WTC11 (cell line): ENCODE measurements at regions not wholly inside any gene's neighbourhood (a gene's known extent, or its start where the extent isn't known, plus 50 kb on each side); places are given as distances from the start of the nearest gene placed in this dataset.

Source experiments
- ATAC-seq: fragments of 200-7000 bp; cut with Tn5 transposase; 2 replicates; pipeline ENCODE4 v1.10.0; 2021; ENCODE audit warnings: mild to moderate bottlenecking, moderate library complexity
- CTCF ChIA-PET: fragments of 300-600 bp; sonication (Branson Sonifier 250); formaldehyde crosslinking; loops from one replicate; lab custom pipeline; 2021; ENCODE audit warnings: antibody characterized with exemption; lab: Charles Lee
- POLR2A ChIA-PET: fragments of 350-600 bp; sonication (Branson Sonifier 250); formaldehyde crosslinking; loops from one replicate; lab custom pipeline; 2021; ENCODE audit warnings: antibody characterized with exemption; lab: Charles Lee
- DNase-seq: peaks from one replicate; pipeline ENCODE4 v3.0.0; 2021; ENCODE audit warnings: low spot score
- H3K27ac Mint-ChIP-seq: 2 replicates; pipeline ENCODE4 v1.8.0; 2021; ENCODE audit warnings: mixed read lengths
- H3K27me3 Mint-ChIP-seq: 2 replicates; pipeline ENCODE4 v1.8.0; 2021; ENCODE audit warnings: low read depth, mild to moderate bottlenecking, moderate library complexity, mixed read lengths
- H3K36me3 Mint-ChIP-seq: 2 replicates; pipeline ENCODE4 v1.8.0; 2021; ENCODE audit warnings: mixed read lengths
- H3K4me1 Mint-ChIP-seq: 2 replicates; pipeline ENCODE4 v1.8.0; 2022; ENCODE audit warnings: mixed read lengths
- H3K4me3 Mint-ChIP-seq: 2 replicates; pipeline ENCODE4 v1.8.0; 2021; ENCODE audit warnings: mild to moderate bottlenecking, moderate library complexity, mixed read lengths
- H3K9me3 Mint-ChIP-seq: 2 replicates; pipeline ENCODE4 v1.8.0; 2021; ENCODE audit warnings: mixed read lengths
- ATF1 ChIP-seq: sonication (generic); formaldehyde crosslinking; IDR thresholded peaks from 2 replicates; pipeline ENCODE4 v1.8.1; 2023; ENCODE audit warnings: mild to moderate bottlenecking, moderate library complexity, missing genetic modification reagents
- E2F5 ChIP-seq: sonication (generic); formaldehyde crosslinking; IDR thresholded peaks from 2 replicates; pipeline ENCODE4 v1.8.1; 2022; ENCODE audit warnings: mild to moderate bottlenecking, moderate library complexity, missing genetic modification reagents
- FOXJ3 ChIP-seq: sonication (generic); formaldehyde crosslinking; IDR thresholded peaks from 2 replicates; pipeline ENCODE4 v1.9.0; 2021; ENCODE audit warnings: missing genetic modification reagents, mild to moderate bottlenecking, borderline replicate concordance
- GTF2I ChIP-seq: fragments of 250-450 bp; sonication (Bioruptor Pico); conservative IDR thresholded peaks from 2 replicates; pipeline ENCODE4 v1.4.0; 2021; ENCODE audit warnings: mild to moderate bottlenecking
- MYBL2 ChIP-seq: sonication (generic); formaldehyde crosslinking; IDR thresholded peaks from 2 replicates; pipeline ENCODE4 v1.8.1; 2023; ENCODE audit warnings: mild to moderate bottlenecking, moderate library complexity, missing genetic modification reagents
- OVOL2 ChIP-seq: fragments of 250-450 bp; sonication (Bioruptor Pico); IDR thresholded peaks from 2 replicates; pipeline ENCODE4 v1.9.0; 2021; ENCODE audit warnings: mild to moderate bottlenecking, borderline replicate concordance
- SMAD3 ChIP-seq: sonication (generic); formaldehyde crosslinking; IDR thresholded peaks from 2 replicates; pipeline ENCODE4 v1.8.0; 2022; ENCODE audit warnings: missing genetic modification reagents, mild to moderate bottlenecking, borderline replicate concordance
- ZNF263 ChIP-seq: sonication (generic); formaldehyde crosslinking; IDR thresholded peaks from 2 replicates; pipeline ENCODE4 v1.8.1; 2022; ENCODE audit warnings: low read depth, mild to moderate bottlenecking, moderate library complexity, missing genetic modification reagents
- ZNF281 ChIP-seq: sonication (generic); formaldehyde crosslinking; IDR thresholded peaks from 2 replicates; pipeline ENCODE4 v1.8.0; 2023; ENCODE audit warnings: mild to moderate bottlenecking, missing genetic modification reagents
- ZNF396 ChIP-seq: fragments of 250-450 bp; sonication (Bioruptor Pico); IDR thresholded peaks from 2 replicates; pipeline ENCODE4 v1.8.0; 2021; ENCODE audit warnings: mild to moderate bottlenecking, moderate library complexity, borderline replicate concordance
- ZNF416 ChIP-seq: fragments of 250-450 bp; sonication (Bioruptor Pico); IDR thresholded peaks from 2 replicates; pipeline ENCODE4 v1.9.0; 2021; ENCODE audit warnings: mild to moderate bottlenecking, inconsistent platforms
- ZNF425 ChIP-seq: fragments of 250-450 bp; sonication (Bioruptor Pico); conservative IDR thresholded peaks from 2 replicates; pipeline ENCODE4 v1.9.0; 2021; ENCODE audit warnings: mild to moderate bottlenecking
- TF ChIP-seq, protein P1 (sequence below): sonication (generic); formaldehyde crosslinking; IDR thresholded peaks from 2 replicates; pipeline ENCODE4 v1.8.1; 2023; ENCODE audit warnings: mild to moderate bottlenecking, missing genetic modification reagents, moderate library complexity
- TF ChIP-seq, protein P2 (sequence below): sonication (generic); formaldehyde crosslinking; IDR thresholded peaks from 2 replicates; pipeline ENCODE4 v1.8.1; 2023; ENCODE audit warnings: mild to moderate bottlenecking, moderate library complexity, missing genetic modification reagents
- TF ChIP-seq, protein P3 (sequence below): fragments of 250-450 bp; sonication (Bioruptor Pico); IDR thresholded peaks from 2 replicates; pipeline ENCODE4 v2.1.2; 2022; ENCODE audit warnings: mild to moderate bottlenecking, moderate library complexity
- TF ChIP-seq, protein P4 (sequence below): sonication (generic); formaldehyde crosslinking; IDR thresholded peaks from 2 replicates; pipeline ENCODE4 v1.8.0; 2023; ENCODE audit warnings: missing genetic modification reagents, mild to moderate bottlenecking, borderline replicate concordance
- TF ChIP-seq, protein P5 (sequence below): sonication (generic); formaldehyde crosslinking; conservative IDR thresholded peaks from 2 replicates; pipeline ENCODE4 v1.8.1; 2023; ENCODE audit warnings: mild to moderate bottlenecking, low read depth, missing genetic modification reagents, moderate library complexity
- TF ChIP-seq, protein P6 (sequence below): fragments of 250-450 bp; sonication (Bioruptor Pico); IDR thresholded peaks from 2 replicates; pipeline ENCODE4 v1.9.0; 2021; ENCODE audit warnings: mild to moderate bottlenecking

GRCh38 chr22:49292909-49293308, 534.8 kb downstream of the BRD1 start:
- Mint-ChIP-seq H3K9me3 (peaks cover 26% of the 10 kb centered on the region), H3K27ac (no peak overlapping the region), H3K4me1 (peaks cover 21% of the 10 kb centered on the region), H3K27me3 (peaks cover 13% of the 10 kb centered on the region), H3K4me3 (no peak overlapping the region), H3K36me3 (peaks cover 16% of the 10 kb centered on the region)
- ChIA-PET POLR2A (no interaction called here), CTCF (interaction anchor here (2.3 kb wide), 1 partner anchor 12 kb away, joined by 9 read pairs; no protein-coding TSS in a partner anchor)
- ATAC-seq (no peak), DNase-seq (no peak)
- TF ChIP-seq SMAD3 (CRISPR knock-in tag) (no peak), FOXJ3 (CRISPR knock-in tag) (no peak), ZNF425 (CRISPR knock-in tag) (no peak), OVOL2 (CRISPR knock-in tag) (no peak), ZNF281 (CRISPR knock-in tag) (no peak), ZNF396 (CRISPR knock-in tag) (no peak), ATF1 (CRISPR knock-in tag) (no peak), ZNF263 (no peak), MYBL2 (CRISPR knock-in tag) (no peak), GTF2I (no peak), ZNF416 (CRISPR knock-in tag) (no peak), E2F5 (CRISPR knock-in tag) (no peak)
- TF ChIP-seq, protein P1, sequence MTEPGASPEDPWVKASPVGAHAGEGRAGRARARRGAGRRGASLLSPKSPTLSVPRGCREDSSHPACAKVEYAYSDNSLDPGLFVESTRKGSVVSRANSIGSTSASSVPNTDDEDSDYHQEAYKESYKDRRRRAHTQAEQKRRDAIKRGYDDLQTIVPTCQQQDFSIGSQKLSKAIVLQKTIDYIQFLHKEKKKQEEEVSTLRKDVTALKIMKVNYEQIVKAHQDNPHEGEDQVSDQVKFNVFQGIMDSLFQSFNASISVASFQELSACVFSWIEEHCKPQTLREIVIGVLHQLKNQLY (CRISPR knock-in tag) = no peak
- TF ChIP-seq, protein P2, sequence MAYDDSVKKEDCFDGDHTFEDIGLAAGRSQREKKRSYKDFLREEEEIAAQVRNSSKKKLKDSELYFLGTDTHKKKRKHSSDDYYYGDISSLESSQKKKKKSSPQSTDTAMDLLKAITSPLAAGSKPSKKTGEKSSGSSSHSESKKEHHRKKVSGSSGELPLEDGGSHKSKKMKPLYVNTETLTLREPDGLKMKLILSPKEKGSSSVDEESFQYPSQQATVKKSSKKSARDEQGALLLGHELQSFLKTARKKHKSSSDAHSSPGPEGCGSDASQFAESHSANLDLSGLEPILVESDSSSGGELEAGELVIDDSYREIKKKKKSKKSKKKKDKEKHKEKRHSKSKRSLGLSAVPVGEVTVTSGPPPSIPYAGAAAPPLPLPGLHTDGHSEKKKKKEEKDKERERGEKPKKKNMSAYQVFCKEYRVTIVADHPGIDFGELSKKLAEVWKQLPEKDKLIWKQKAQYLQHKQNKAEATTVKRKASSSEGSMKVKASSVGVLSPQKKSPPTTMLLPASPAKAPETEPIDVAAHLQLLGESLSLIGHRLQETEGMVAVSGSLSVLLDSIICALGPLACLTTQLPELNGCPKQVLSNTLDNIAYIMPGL = no peak
- TF ChIP-seq, protein P3, sequence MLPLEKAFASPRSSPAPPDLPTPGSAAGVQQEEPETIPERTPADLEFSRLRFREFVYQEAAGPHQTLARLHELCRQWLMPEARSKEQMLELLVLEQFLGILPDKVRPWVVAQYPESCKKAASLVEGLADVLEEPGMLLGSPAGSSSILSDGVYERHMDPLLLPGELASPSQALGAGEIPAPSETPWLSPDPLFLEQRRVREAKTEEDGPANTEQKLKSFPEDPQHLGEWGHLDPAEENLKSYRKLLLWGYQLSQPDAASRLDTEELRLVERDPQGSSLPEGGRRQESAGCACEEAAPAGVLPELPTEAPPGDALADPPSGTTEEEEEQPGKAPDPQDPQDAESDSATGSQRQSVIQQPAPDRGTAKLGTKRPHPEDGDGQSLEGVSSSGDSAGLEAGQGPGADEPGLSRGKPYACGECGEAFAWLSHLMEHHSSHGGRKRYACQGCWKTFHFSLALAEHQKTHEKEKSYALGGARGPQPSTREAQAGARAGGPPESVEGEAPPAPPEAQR = no peak
- TF ChIP-seq, protein P4, sequence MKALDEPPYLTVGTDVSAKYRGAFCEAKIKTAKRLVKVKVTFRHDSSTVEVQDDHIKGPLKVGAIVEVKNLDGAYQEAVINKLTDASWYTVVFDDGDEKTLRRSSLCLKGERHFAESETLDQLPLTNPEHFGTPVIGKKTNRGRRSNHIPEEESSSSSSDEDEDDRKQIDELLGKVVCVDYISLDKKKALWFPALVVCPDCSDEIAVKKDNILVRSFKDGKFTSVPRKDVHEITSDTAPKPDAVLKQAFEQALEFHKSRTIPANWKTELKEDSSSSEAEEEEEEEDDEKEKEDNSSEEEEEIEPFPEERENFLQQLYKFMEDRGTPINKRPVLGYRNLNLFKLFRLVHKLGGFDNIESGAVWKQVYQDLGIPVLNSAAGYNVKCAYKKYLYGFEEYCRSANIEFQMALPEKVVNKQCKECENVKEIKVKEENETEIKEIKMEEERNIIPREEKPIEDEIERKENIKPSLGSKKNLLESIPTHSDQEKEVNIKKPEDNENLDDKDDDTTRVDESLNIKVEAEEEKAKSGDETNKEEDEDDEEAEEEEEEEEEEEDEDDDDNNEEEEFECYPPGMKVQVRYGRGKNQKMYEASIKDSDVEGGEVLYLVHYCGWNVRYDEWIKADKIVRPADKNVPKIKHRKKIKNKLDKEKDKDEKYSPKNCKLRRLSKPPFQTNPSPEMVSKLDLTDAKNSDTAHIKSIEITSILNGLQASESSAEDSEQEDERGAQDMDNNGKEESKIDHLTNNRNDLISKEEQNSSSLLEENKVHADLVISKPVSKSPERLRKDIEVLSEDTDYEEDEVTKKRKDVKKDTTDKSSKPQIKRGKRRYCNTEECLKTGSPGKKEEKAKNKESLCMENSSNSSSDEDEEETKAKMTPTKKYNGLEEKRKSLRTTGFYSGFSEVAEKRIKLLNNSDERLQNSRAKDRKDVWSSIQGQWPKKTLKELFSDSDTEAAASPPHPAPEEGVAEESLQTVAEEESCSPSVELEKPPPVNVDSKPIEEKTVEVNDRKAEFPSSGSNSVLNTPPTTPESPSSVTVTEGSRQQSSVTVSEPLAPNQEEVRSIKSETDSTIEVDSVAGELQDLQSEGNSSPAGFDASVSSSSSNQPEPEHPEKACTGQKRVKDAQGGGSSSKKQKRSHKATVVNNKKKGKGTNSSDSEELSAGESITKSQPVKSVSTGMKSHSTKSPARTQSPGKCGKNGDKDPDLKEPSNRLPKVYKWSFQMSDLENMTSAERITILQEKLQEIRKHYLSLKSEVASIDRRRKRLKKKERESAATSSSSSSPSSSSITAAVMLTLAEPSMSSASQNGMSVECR (CRISPR knock-in tag) = no peak
- TF ChIP-seq, protein P5, sequence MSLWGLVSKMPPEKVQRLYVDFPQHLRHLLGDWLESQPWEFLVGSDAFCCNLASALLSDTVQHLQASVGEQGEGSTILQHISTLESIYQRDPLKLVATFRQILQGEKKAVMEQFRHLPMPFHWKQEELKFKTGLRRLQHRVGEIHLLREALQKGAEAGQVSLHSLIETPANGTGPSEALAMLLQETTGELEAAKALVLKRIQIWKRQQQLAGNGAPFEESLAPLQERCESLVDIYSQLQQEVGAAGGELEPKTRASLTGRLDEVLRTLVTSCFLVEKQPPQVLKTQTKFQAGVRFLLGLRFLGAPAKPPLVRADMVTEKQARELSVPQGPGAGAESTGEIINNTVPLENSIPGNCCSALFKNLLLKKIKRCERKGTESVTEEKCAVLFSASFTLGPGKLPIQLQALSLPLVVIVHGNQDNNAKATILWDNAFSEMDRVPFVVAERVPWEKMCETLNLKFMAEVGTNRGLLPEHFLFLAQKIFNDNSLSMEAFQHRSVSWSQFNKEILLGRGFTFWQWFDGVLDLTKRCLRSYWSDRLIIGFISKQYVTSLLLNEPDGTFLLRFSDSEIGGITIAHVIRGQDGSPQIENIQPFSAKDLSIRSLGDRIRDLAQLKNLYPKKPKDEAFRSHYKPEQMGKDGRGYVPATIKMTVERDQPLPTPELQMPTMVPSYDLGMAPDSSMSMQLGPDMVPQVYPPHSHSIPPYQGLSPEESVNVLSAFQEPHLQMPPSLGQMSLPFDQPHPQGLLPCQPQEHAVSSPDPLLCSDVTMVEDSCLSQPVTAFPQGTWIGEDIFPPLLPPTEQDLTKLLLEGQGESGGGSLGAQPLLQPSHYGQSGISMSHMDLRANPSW (CRISPR knock-in tag) = no peak
- TF ChIP-seq, protein P6, sequence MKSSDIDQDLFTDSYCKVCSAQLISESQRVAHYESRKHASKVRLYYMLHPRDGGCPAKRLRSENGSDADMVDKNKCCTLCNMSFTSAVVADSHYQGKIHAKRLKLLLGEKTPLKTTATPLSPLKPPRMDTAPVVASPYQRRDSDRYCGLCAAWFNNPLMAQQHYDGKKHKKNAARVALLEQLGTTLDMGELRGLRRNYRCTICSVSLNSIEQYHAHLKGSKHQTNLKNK = no peak
